DOHH2 (cell line): ENCODE measurements at regions not wholly inside any gene's neighbourhood (a gene's known extent, or its start where the extent isn't known, plus 50 kb on each side); places are given as distances from the start of the nearest gene placed in this dataset.

Experiments used
- H3F3A ChIP-seq: fragments of 200-600 bp; sonication (generic), shearing (Covaris generic); 2 replicates; pipeline ENCODE4 v1.6.0; 2016; ENCODE audit warnings: antibody characterized with exemption, mild to moderate bottlenecking; ENCODE audit not compliant: control insufficient read depth, insufficient read depth
- H3K27ac ChIP-seq: fragments of 200-600 bp; sonication (generic); 2 replicates; pipeline ENCODE4 v1.5.1; 2014; ENCODE audit warnings: low read depth, mild to moderate bottlenecking, low read length, moderate library complexity
- H3K27me3 ChIP-seq: fragments of 200-600 bp; sonication (generic); 2 replicates; pipeline ENCODE4 v1.6.1; 2014; ENCODE audit warnings: mild to moderate bottlenecking, low read length, mixed read lengths; ENCODE audit not compliant: control insufficient read depth
- H3K36me3 ChIP-seq: fragments of 200-600 bp; sonication (generic); 2 replicates; pipeline ENCODE4 v1.6.1; 2014; ENCODE audit warnings: mild to moderate bottlenecking, low read length, moderate library complexity, mixed read lengths; ENCODE audit not compliant: control insufficient read depth
- H3K4me1 ChIP-seq: fragments of 200-600 bp; sonication (generic); 2 replicates; pipeline ENCODE4 v1.6.1; 2014; ENCODE audit warnings: mild to moderate bottlenecking, low read length, mixed read lengths; ENCODE audit not compliant: control insufficient read depth
- H3K4me2 ChIP-seq: fragments of 200-600 bp; sonication (generic); 2 replicates; pipeline ENCODE4 v1.6.0; 2014; ENCODE audit warnings: mild to moderate bottlenecking, low read length, moderate library complexity
- H3K4me3 ChIP-seq: fragments of 200-600 bp; sonication (generic); 2 replicates; pipeline ENCODE4 v1.5.1; 2014; ENCODE audit warnings: mild to moderate bottlenecking, low read length, mixed read lengths
- H3K79me2 ChIP-seq: fragments of 200-600 bp; sonication (generic); 2 replicates; pipeline ENCODE4 v1.6.1; 2014; ENCODE audit warnings: mild to moderate bottlenecking, low read length, mixed read lengths; ENCODE audit not compliant: control insufficient read depth
- H3K9me2 ChIP-seq: fragments of 200-600 bp; sonication (generic); replicated peaks from 2 replicates; pipeline ENCODE4 v1.6.1; 2014; ENCODE audit warnings: mild to moderate bottlenecking, low read length, mixed read lengths; ENCODE audit not compliant: control insufficient read depth
- H3K9me3 ChIP-seq: fragments of 200-600 bp; sonication (generic); 2 replicates; pipeline ENCODE4 v1.6.1; 2014; ENCODE audit warnings: antibody characterized with exemption, low read length, mixed read lengths; ENCODE audit not compliant: control insufficient read depth, insufficient read depth
- H4K20me1 ChIP-seq: fragments of 200-600 bp; sonication (generic); 2 replicates; pipeline ENCODE4 v1.6.0; 2014; ENCODE audit warnings: low read depth, mild to moderate bottlenecking, antibody characterized with exemption, low read length, moderate library complexity; ENCODE audit not compliant: control insufficient read depth, insufficient read depth
- EZH2phosphoT487 ChIP-seq: fragments of 200-600 bp; sonication (generic); IDR thresholded peaks from 2 replicates; pipeline ENCODE4 v1.6.1; 2017; ENCODE audit warnings: borderline replicate concordance, mild to moderate bottlenecking, antibody characterized with exemption, low read length, moderate library complexity, mixed read lengths
- TF ChIP-seq, protein P1 (sequence below): fragments of 200-600 bp; sonication (generic); IDR thresholded peaks from one replicate; pipeline ENCODE4 v1.5.1; 2014; ENCODE audit warnings: antibody characterized with exemption, mild to moderate bottlenecking, low read depth, low read length; ENCODE audit not compliant: poor library complexity, severe bottlenecking

DNA sequence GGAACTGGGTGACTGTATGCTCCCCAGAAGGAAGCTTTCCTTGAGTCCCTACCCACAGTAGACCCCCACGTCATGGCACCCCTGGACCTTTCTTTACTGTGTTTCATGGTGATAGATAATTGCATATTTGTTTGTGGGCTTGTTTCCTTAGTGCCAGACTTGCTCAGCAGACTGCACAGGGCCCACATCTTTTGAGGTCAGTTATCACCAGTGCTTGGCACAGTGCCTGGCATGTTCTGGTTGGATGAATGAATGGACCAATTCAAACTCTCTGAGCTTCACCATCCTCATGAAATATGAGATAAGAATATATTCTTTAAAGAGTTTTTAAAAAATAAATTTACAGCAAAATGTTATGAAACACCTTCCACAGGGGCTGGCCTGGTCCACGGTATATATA, 78.4 kb upstream of the EMX2 start:
- no peak overlapping the region for H3K4me2 ChIP-seq
- H3K4me3 ChIP-seq: no peak overlapping the region
- no peaks in the 10 kb centered on the region for H3K36me3 ChIP-seq
- H3K27me3 ChIP-seq: no peaks in the 10 kb centered on the region
- H3K79me2 ChIP-seq: no peaks in the 10 kb centered on the region
- H3K27ac ChIP-seq: no peak overlapping the region
- H4K20me1 ChIP-seq: no peaks in the 10 kb centered on the region
- no peaks in the 10 kb centered on the region for H3F3A ChIP-seq
- TF ChIP-seq, protein P1, sequence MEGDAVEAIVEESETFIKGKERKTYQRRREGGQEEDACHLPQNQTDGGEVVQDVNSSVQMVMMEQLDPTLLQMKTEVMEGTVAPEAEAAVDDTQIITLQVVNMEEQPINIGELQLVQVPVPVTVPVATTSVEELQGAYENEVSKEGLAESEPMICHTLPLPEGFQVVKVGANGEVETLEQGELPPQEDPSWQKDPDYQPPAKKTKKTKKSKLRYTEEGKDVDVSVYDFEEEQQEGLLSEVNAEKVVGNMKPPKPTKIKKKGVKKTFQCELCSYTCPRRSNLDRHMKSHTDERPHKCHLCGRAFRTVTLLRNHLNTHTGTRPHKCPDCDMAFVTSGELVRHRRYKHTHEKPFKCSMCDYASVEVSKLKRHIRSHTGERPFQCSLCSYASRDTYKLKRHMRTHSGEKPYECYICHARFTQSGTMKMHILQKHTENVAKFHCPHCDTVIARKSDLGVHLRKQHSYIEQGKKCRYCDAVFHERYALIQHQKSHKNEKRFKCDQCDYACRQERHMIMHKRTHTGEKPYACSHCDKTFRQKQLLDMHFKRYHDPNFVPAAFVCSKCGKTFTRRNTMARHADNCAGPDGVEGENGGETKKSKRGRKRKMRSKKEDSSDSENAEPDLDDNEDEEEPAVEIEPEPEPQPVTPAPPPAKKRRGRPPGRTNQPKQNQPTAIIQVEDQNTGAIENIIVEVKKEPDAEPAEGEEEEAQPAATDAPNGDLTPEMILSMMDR: no peak
- no peak for TF ChIP-seq EZH2phosphoT487
- H3K9me3 ChIP-seq: no peaks in the 10 kb centered on the region; the same call in 1 of the 2 replicates
- H3K4me1 ChIP-seq: no peaks in the 10 kb centered on the region
- no peaks in the 10 kb centered on the region for H3K9me2 ChIP-seq

DNA sequence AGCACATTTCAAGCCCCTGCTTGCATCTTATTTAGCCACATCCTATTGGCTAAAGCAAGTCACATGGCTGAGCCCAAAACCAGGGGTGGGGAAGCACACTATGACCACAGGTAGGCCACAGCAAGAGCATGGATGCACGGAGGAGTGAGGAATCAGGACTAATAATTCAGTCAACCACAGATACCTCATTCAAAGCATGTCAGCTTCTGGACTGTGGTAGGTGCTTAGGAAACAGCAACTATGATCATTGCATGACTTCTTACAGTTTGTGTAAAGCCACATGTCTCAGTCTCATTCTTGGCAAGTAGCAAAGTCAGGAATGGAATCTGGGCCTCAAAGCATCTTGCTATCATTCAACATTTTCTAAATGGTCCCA, 79.0 kb upstream of the EMX2 start:
- H3K79me2 ChIP-seq: no peaks in the 10 kb centered on the region
- H4K20me1 ChIP-seq: no peaks in the 10 kb centered on the region
- no peak overlapping the region for H3K4me2 ChIP-seq
- H3K9me3 ChIP-seq: no peaks in the 10 kb centered on the region; the same call in 1 of the 2 replicates
- no peak for TF ChIP-seq EZH2phosphoT487
- H3K27ac ChIP-seq: no peak overlapping the region
- no peaks in the 10 kb centered on the region for H3K36me3 ChIP-seq
- no peaks in the 10 kb centered on the region for H3K9me2 ChIP-seq
- no peaks in the 10 kb centered on the region for H3K27me3 ChIP-seq
- H3K4me3 ChIP-seq: no peak overlapping the region
- H3K4me1 ChIP-seq: no peaks in the 10 kb centered on the region
- no peaks in the 10 kb centered on the region for H3F3A ChIP-seq

DNA sequence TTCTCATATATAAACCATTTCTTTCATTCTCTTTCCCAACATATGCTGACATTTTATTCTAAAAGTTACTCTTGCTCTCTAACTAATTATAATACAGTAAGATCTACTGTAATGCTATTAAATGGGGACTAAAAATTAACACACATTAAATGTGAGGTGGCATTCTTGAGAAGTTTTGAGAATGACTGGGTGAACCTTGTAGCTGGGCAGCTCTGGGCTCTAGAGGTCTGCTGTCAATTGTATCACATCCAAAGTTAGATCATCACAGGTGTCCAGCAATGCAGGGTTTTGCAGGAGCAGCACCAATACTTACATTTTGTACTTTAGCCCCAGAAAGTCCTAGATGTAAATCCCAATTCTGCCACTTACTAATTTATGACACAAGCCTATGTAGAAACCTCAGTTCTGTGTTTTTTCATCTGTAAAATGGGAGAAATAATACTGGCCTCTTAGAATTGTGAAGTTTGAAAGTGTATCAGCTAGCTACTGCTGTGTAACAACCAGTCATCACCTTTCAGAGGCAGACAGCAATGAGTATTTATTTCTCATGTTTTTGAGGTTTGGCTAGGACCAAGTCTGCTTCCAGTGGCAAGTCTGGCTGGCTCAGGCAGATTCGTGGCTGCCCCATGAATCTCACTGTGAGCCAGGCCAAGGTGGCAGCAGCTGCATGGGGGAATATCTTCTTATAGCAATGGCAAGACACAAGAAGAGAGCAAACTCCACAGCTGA, 79.6 kb upstream of the EMX2 start:
- Histone ChIP-seq H3K4me2 (no peak overlapping the region), H3K27me3 (no peaks in the 10 kb centered on the region), H3K9me3 (no peaks in the 10 kb centered on the region; the same call in 1 of the 2 replicates), H3F3A (no peaks in the 10 kb centered on the region), H3K36me3 (no peaks in the 10 kb centered on the region), H3K27ac (no peak overlapping the region), H3K4me1 (no peaks in the 10 kb centered on the region), H3K79me2 (no peaks in the 10 kb centered on the region), H3K9me2 (no peaks in the 10 kb centered on the region), H4K20me1 (no peaks in the 10 kb centered on the region), H3K4me3 (no peak overlapping the region)
- no peak for TF ChIP-seq EZH2phosphoT487
- TF ChIP-seq, protein P1: no peak

DNA sequence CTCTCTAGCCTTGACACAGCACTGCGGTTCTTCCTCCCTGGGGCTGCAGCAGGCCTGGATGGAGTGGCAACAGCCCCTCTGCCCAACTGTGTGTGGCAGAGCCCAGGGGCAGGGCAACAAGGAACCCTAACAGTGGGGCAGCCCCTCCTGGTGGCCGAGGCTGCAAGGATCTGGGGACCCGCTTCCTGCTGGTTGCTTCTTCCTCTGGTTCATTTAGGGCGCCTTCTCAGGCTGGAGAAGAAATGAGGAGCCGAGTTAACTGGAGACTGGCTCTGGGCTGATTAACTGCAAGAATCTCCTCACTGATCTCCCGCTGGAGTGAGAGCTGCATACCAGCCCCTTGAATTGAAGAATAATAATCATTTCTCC, 80.1 kb upstream of the EMX2 start:
- Histone ChIP-seq H3K27me3 (no peaks in the 10 kb centered on the region), H3F3A (no peaks in the 10 kb centered on the region), H3K4me1 (no peaks in the 10 kb centered on the region), H3K4me2 (no peak overlapping the region), H3K79me2 (no peaks in the 10 kb centered on the region), H4K20me1 (no peaks in the 10 kb centered on the region), H3K9me2 (no peaks in the 10 kb centered on the region), H3K9me3 (no peaks in the 10 kb centered on the region; the same call in 1 of the 2 replicates), H3K27ac (no peak overlapping the region), H3K4me3 (no peak overlapping the region), H3K36me3 (no peaks in the 10 kb centered on the region)
- TF ChIP-seq, protein P1: no peak
- no peak for TF ChIP-seq EZH2phosphoT487
